ENCODE measurements at regions not wholly inside any gene's neighbourhood (a gene's known extent, or its start where the extent isn't known, plus 50 kb on each side); places are given as distances from the start of the nearest gene placed in this dataset.
"Not testable (repeated sequence)": the region's sequence is repeated elsewhere in the genome, so short reads cannot be mapped to it uniquely, and the experiment has no call there.

DNA sequence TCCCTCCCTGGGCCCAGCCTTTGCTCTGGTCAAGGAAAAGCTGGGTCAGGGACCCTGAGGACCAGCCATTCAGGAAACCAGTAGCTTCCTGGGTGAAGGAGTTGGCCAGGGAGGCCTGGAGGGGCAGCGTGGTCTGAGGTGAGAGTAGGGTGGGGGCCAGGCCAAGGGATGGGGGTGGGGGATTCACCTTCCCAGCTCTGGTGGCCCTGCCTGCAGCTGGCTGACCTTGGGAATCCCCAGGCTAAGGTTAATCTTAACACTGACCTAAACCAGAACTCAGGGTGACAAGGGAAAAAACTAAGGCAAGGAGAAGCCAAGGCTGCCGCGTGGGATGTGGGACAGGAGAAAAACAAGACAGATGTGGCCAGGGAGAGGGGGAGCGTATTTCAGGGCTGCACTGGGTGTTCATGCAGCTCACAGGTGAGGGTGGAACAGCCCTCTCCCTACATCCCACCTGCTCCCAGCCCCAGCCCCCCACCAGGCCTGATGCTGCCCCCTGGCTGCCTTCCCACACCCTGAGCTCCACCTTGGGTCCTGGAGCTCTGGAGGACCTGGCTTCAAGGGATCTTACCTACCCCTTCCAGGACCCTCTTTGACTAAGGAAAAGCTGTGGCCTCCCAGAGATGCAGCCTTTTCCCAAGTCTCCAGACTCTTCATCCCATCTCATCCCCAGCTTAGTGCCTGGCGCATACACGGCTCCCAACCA lies 132.7 kb upstream of the GRK3 start:
- H3K4me1 ChIP-seq (ENCODE audit: insufficient read depth, low read length); H2AFZ ChIP-seq (ENCODE audit: low read depth, low read length): not testable (repeated sequence)

DNA sequence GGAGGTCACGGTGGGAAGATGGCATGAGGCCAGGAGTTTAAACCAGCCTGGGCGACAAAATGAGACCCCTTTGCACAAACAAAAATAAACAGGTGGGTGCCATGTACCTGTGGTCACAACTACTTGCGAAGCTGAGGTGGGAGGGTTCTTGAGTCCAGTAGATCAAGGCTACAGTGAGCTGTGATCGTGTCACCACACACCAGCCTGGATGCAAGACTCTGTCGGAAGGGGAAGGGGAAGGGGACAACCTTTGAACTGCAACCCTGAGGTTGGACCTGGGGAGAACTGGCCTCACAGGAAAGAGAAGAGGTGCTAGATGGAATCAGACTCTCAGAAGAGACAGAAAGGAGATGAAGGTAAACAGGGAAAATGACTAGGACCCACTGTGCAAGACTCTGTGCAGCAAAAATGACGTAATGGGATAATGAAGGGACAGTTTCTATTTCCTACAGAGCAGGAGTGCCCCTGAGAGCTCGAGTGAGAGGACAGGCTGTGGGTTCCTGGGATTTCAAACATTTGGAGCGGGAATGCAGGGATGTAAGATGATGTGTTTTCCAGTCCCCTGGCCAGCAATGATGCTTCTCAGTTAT lies 131.0 kb upstream of the GRK3 start:
- H3K9me3 ChIP-seq (ENCODE audit: low read length); H3K4me1 ChIP-seq (ENCODE audit: insufficient read depth, low read length); H2AFZ ChIP-seq (ENCODE audit: low read depth, low read length); H3K27me3 ChIP-seq (ENCODE audit: insufficient read depth, low read length); H3K4me3 ChIP-seq (ENCODE audit: low read length); H3K36me3 ChIP-seq (ENCODE audit: insufficient read depth, low read length): not testable (repeated sequence)

More for the DNA sequence above, 132.7 kb upstream of the GRK3 start:
- not testable (repeated sequence) for H3K4me3 ChIP-seq (ENCODE audit: low read length); H3K27me3 ChIP-seq (ENCODE audit: insufficient read depth, low read length); H3K36me3 ChIP-seq (ENCODE audit: insufficient read depth, low read length); H3K9me3 ChIP-seq (ENCODE audit: low read length)

DNA sequence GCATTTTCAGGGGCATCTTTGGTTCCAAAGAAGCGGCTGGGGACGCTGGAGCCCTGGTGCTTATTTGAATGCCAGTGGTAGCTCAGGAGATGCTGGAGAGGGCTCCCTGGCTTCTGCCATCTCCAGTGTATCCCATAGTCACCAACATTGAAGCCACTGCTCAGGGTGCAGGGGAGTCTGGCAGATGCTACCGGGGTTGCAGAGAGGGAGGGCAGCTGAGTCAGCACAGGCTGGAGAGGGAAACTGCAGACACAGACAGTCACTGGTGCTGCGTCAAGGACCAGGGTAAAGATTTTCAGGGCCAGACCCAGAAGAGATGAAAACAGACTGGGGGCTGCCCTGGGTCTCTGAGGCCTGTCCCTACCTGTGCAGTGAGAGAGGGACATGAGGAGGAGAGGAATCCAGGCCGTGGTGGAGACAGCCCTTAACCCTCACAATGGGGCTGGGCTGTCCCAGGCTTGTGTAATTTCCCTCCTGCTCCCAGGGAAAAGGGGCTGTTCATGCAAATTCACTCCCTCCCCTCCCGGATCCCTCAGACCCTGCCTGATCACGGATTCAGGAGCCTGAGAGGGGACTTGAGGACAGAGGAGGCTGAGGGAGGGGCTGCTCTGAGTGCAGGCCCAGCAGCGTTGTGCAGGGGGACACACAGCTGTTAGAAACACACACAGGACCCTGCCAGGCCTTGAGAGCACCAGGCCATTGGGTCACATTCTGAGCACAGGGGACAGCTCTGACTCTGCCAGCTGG lies 126.9 kb upstream of the GRK3 start:
- Histone ChIP-seq H3K9me3 (ENCODE audit: low read length) (no peaks in the 10 kb centered on the region), H2AFZ (ENCODE audit: low read depth, low read length) (peak overlapping the region; percentile 21), H3K27me3 (ENCODE audit: insufficient read depth, low read length) (no peaks in the 10 kb centered on the region)

DNA sequence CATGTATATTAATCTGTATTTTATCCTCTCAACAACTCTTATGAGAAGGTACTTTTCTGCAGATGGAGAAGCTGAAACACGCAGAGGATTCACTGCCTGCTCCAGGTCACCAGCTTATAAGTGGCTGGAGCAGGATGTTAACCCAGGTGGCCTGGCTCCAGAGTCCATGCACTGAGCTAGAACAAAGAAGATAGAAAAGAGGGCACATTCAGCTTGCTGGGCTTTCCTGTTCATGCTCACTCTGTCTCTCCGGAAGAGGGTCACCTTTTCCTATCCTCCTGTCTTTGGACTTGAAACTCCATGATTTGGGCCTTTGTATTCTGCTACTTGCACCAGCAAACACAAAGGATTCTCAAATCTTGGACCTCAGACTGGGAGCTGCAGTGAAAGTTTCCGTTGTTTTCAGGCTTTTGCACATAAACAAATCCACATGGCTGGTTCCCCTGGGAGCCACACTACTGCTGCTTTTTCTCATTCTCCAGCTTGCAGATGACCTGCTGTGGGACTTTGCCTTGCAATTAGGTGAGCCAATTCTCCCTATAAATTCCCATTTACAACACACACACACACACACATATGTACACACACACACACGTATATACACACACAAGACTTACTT lies 117.3 kb upstream of the GRK3 start:
- H3K36me3 ChIP-seq (ENCODE audit: insufficient read depth, low read length): no peaks in the 10 kb centered on the region
- H3K9me3 ChIP-seq (ENCODE audit: low read length): no peaks in the 10 kb centered on the region
- no peaks in the 10 kb centered on the region for H3K27me3 ChIP-seq (ENCODE audit: insufficient read depth, low read length)
- peak overlapping the region; percentile 24 for H2AFZ ChIP-seq (ENCODE audit: low read depth, low read length)
- H3K4me1 ChIP-seq (ENCODE audit: insufficient read depth, low read length): peaks cover 22% of the 10 kb centered on the region
- peak overlapping the region; percentile 70 for H3K4me3 ChIP-seq (ENCODE audit: low read length)

More for the DNA sequence above, 126.9 kb upstream of the GRK3 start:
- H3K36me3 ChIP-seq (ENCODE audit: insufficient read depth, low read length): no peaks in the 10 kb centered on the region
- H3K4me1 ChIP-seq (ENCODE audit: insufficient read depth, low read length): peaks cover 9% of the 10 kb centered on the region
- H3K4me3 ChIP-seq (ENCODE audit: low read length): no peak overlapping the region

DNA sequence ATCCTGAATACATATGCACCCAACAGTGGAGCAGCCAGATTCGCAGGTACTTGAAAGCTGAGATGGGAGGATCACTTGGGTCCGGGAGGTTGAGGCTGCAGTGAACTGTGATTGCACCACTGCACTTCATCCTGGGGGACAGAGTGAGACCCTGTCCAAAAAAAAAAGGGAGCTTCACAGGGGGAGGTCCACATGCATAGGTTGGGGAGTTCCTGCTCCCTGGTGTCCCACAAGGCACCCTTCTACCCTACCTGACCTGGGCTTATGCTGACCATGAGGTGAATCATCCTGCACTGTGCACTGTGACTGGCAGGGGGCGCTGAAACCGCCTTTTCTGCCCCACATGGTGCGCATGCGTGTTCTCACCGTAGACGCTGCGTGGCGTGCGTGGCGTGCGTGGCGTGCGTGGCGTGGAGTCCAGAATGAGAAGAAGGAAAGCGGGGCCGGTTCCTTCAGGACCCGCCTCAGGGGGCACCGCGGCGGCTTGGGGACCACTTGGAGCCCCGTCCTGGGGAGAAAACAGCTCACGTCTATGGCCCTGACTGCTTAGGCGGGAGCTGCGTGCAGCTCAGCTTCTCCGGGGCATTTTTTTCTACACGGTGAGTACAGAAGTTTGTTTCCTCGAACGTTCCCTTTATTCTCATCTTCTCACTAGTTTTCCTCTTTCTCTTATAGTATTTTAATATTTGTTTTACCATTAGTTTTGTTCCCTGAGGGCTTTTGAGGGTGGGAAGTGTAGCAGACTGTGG lies 116.6 kb upstream of the GRK3 start:
- peak overlapping the region; percentile 46 for H2AFZ ChIP-seq (ENCODE audit: low read depth, low read length)
- no peaks in the 10 kb centered on the region for H3K36me3 ChIP-seq (ENCODE audit: insufficient read depth, low read length)
- H3K4me3 ChIP-seq (ENCODE audit: low read length): peak overlapping the region; percentile 70
- H3K4me1 ChIP-seq (ENCODE audit: insufficient read depth, low read length): peaks cover 22% of the 10 kb centered on the region
- no peaks in the 10 kb centered on the region for H3K9me3 ChIP-seq (ENCODE audit: low read length)
- no peaks in the 10 kb centered on the region for H3K27me3 ChIP-seq (ENCODE audit: insufficient read depth, low read length)

DNA sequence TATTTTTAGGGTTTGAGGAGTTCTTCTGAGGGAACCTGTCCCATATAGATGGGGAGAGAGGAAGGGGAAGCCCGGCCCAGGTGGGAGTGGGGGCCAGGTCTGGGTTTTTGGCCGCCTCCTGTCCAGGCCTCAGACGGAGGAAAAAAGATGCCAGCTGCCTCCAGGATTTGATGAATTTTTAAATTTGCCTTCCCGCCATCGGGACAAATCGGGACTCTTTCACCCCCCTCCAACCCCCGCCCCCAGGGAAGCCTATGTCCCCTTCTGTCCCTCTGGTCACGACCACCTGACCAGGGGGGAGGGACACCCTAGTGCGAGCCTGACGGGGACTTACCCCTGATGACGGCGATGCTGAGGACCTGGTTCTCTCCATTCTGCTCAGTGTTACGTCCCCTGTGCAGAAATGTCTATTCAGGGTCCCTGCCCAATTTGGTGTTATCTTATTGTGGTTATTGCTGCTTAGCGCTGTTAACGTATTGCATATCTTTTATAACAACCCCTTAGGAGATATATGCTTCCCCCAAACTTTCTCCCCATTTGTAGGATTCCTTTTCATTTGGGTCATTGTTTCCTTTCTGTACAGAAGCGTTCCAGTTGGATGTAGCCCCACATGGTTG lies 115.9 kb upstream of the GRK3 start:
- H2AFZ ChIP-seq (ENCODE audit: low read depth, low read length): peak overlapping the region; percentile 46
- no peaks in the 10 kb centered on the region for H3K9me3 ChIP-seq (ENCODE audit: low read length)
- peaks cover under 1% of the 10 kb centered on the region for H3K36me3 ChIP-seq (ENCODE audit: insufficient read depth, low read length)
- no peaks in the 10 kb centered on the region for H3K27me3 ChIP-seq (ENCODE audit: insufficient read depth, low read length)
- peaks cover 22% of the 10 kb centered on the region for H3K4me1 ChIP-seq (ENCODE audit: insufficient read depth, low read length)
- peak overlapping the region; percentile 70 for H3K4me3 ChIP-seq (ENCODE audit: low read length)

DNA sequence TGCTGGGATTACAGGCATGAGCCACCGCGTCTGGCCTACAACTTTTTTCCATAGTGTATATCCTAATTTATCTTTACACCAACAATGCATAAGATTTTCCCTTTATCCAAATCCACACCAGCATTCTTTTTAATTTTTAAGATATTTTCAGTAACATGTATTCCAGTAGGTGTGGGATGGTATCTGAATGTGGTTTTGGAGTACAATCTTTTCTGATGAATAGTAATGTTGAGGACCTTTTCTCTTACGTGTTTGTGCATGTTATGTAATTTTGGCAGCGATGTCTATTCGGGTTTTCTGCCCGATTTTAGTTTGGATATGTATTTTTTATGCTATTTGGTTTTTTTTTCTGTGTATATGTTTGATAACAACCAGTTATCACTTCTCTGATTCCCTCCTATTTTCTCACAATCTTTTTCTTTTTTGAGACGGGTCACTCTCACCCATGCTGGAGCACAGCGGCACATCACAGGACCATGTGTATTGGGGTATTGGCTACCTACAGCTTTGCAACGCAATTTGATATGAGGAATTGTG lies 114.6 kb upstream of the GRK3 start:
- Histone ChIP-seq H3K4me3 (ENCODE audit: low read length) (peak overlapping the region; percentile 70), H2AFZ (ENCODE audit: low read depth, low read length) (no peak overlapping the region), H3K27me3 (ENCODE audit: insufficient read depth, low read length) (no peaks in the 10 kb centered on the region), H3K9me3 (ENCODE audit: low read length) (no peaks in the 10 kb centered on the region), H3K4me1 (ENCODE audit: insufficient read depth, low read length) (peaks cover 22% of the 10 kb centered on the region), H3K36me3 (ENCODE audit: insufficient read depth, low read length) (peaks cover 9% of the 10 kb centered on the region)

DNA sequence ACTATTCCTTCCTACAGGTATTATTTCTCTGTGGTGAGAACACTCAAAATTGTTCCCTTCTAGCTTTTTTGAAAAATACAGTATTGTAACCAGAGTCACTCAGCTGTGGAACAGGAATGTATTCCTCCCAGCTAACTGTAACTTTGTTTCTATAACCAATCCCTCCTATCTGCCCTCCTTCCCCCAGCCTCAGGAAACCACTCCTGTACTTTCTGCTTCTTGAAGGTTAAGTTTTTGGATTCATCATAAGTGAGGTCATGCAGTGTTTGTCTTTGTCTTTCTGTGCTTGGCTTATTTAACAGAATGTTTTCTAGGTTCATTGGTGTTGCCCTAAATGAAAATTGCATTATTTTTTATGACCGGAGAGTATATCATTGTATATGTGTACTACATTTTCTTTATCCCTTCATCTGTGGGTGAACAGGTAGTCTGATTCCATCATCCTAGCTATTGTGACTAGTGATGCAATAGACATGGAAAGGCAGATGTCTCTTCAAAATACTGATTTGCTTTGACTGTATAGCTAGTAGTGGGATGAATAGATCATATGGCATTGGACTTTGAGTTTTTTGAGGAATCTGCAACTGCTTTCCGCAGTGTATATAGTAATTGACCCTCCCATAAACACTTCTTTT lies 112.9 kb upstream of the GRK3 start:
- H3K9me3 ChIP-seq (ENCODE audit: low read length): no peaks in the 10 kb centered on the region
- no peak overlapping the region for H2AFZ ChIP-seq (ENCODE audit: low read depth, low read length)
- H3K27me3 ChIP-seq (ENCODE audit: insufficient read depth, low read length): no peaks in the 10 kb centered on the region
- peaks cover 11% of the 10 kb centered on the region for H3K36me3 ChIP-seq (ENCODE audit: insufficient read depth, low read length)
- H3K4me3 ChIP-seq (ENCODE audit: low read length): no peak overlapping the region
- peaks cover 22% of the 10 kb centered on the region for H3K4me1 ChIP-seq (ENCODE audit: insufficient read depth, low read length)

DNA sequence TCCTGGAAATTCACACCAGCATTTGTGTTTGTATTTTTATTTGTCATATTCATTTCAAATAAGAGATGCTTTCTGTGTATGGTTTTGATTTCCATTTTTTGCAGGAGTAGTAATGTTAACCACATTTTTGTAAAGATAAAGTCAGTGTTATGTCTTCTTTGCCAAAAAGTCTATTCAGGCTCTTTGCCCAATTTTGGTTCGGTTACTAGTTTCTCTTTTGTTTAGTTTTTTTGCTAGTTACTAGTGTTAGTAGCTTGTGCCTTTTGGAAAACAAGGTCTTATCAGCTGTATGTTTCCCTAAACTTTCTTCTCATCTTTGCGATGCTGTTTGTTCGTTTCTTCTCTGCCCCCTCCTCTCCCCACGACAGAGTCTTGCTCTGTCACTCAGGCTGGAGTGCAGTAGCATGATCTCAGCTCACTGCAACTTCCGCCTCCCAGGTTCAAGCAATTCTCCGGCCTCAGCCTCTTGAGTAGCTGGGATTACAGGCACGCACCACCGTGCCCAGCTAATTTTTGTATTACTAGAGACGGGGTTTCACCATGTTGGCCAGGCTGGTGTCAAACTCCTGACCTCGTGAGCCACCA lies 112.3 kb upstream of the GRK3 start:
- peaks cover 12% of the 10 kb centered on the region for H3K36me3 ChIP-seq (ENCODE audit: insufficient read depth, low read length)

DNA sequence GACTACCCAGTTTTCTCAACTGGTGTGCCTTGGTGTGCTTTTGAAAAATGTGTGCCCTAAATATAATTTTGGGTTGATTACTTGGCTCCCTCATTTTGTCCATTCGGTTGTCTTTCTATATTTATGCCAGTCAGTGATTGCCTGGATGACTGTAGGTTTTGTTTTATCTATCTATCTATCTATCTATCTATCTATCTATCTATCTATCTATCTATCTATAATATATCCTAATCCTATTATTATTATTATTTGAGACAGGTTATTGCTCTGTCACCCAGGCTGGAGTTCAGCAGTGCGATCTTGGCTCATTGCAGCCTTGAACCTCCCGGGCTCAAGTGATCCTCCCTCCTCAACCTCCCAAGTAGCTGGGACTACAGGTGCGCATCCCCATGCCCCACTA lies 111.4 kb upstream of the GRK3 start:
- Histone ChIP-seq H3K27me3 (ENCODE audit: insufficient read depth, low read length) (no peaks in the 10 kb centered on the region), H3K4me3 (ENCODE audit: low read length) (no peak overlapping the region), H2AFZ (ENCODE audit: low read depth, low read length) (no peak overlapping the region)

More for the DNA sequence above, 112.3 kb upstream of the GRK3 start:
- Histone ChIP-seq H3K4me3 (ENCODE audit: low read length) (no peak overlapping the region), H2AFZ (ENCODE audit: low read depth, low read length) (no peak overlapping the region), H3K9me3 (ENCODE audit: low read length) (no peaks in the 10 kb centered on the region), H3K4me1 (ENCODE audit: insufficient read depth, low read length) (peaks cover 19% of the 10 kb centered on the region), H3K27me3 (ENCODE audit: insufficient read depth, low read length) (no peaks in the 10 kb centered on the region)

DNA sequence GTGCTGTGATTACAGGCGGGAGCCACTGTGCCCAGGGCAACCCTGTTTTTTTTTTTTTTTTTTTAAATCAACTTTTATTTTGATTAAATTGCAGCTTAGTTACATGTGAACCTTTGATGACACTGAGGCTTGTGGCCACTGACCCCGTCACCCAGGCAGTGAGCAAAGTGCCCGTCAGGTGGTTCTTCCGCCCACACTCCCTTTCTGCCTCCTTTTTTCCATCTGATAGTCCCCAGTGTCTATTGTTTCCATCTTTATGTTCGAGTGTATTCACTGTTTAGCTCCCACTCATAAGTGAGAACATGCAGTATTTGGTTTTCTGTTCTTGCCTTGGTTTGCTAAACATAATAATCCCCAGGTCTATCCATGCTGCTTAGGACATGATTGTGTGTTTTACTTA lies 110.9 kb upstream of the GRK3 start:
- Histone ChIP-seq H3K36me3 (ENCODE audit: insufficient read depth, low read length) (peaks cover 14% of the 10 kb centered on the region), H3K27me3 (ENCODE audit: insufficient read depth, low read length) (no peaks in the 10 kb centered on the region), H3K4me3 (ENCODE audit: low read length) (no peak overlapping the region), H3K9me3 (ENCODE audit: low read length) (no peaks in the 10 kb centered on the region), H2AFZ (ENCODE audit: low read depth, low read length) (no peak overlapping the region), H3K4me1 (ENCODE audit: insufficient read depth, low read length) (peaks cover 16% of the 10 kb centered on the region)

More for the DNA sequence above, 111.4 kb upstream of the GRK3 start:
- no peaks in the 10 kb centered on the region for H3K9me3 ChIP-seq (ENCODE audit: low read length)
- peaks cover 14% of the 10 kb centered on the region for H3K36me3 ChIP-seq (ENCODE audit: insufficient read depth, low read length)
- peaks cover 16% of the 10 kb centered on the region for H3K4me1 ChIP-seq (ENCODE audit: insufficient read depth, low read length)
